HG03135 (cell line): ENCODE measurements at regions not wholly inside any gene's neighbourhood (a gene's known extent, or its start where the extent isn't known, plus 50 kb on each side); places are given as distances from the start of the nearest gene placed in this dataset.
"Not testable (repeated sequence)": the region's sequence is repeated elsewhere in the genome, so short reads cannot be mapped to it uniquely, and the experiment has no call there.

Experiments
- ATAC-seq: cut with Tn5 transposase; IDR thresholded peaks from one replicate; pipeline ENCODE4 v1.9.1; 2021; ENCODE audit warnings: mild to moderate bottlenecking, moderate library complexity; ENCODE audit not compliant: unreplicated experiment

DNA sequence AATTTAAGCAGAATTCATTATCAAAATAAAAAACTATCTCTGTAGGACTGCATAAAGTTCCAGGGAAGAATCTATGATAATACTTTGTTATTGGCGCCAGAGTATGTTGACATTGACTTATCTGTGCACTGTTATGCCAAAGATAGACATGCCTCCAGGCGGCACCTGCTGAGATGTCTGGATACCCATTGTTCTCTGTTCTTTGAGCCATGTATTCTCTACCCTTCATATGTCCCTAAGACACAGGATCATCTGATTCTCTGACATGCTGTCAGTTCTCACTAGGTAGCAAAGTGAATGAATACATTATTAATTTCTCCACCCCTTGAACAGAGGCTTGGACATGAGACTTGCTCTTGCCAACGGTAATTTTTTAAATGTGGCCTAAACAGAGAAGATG lies 517.8 kb upstream of the SLITRK5 start:
- ATAC-seq = no peak

DNA sequence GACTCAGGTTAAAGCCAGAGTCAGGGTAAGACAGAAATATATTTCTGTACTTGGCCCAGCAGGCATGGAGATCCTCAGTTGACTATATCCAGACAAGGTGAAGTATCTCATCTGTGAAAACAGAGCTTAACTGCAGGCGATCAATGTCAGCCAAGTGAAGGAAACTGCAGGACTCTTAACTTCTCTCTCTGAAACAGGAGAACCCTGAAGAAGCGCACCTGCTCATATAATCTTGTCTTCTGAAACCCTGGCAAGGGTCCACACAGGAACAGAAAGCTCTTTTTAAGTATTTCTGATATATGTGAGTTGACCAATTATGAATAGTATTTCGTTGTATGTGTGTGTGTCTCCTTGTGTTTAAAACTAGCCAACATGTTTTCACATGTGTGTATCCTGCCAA lies 504.8 kb upstream of the SLITRK5 start:
- no peak for ATAC-seq

DNA sequence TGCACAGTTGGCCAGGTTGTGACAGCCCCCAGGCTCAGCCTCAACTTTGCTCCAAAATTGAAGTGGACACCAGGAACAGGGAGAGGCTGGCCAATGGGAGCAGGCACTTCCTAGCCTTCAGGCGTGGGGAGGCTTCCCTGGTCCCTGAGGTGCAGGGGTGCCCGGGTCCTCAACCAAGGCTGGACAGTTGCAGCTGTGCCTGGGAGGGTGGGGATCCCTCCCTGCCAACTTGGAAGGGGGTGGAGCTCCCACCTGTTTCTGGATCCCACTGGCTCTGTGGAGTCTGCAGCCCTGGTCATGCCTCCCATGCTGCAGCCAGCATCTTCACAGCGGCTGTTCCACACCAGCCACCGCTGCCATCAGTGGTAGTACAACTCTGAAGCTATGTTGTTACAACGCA lies 502.8 kb upstream of the SLITRK5 start:
- no peak for ATAC-seq

DNA sequence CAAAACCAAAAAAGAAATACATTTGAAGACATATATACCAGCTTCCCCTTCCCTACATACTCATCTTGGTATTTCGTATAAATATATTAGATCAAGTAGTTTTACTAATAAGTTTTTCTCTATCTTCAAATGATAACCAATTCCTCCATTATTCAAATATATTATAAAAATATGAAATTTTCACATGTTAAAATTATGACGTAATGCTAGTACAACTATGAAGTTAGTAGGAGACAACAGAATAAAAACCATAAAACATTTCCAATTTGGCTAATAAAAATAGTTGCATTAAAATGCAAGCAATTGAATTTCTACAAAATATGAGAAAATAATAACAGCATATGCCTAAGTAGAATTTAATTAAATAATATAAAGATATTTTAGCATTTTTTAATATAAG lies 501.8 kb upstream of the SLITRK5 start:
- ATAC-seq = no peak

DNA sequence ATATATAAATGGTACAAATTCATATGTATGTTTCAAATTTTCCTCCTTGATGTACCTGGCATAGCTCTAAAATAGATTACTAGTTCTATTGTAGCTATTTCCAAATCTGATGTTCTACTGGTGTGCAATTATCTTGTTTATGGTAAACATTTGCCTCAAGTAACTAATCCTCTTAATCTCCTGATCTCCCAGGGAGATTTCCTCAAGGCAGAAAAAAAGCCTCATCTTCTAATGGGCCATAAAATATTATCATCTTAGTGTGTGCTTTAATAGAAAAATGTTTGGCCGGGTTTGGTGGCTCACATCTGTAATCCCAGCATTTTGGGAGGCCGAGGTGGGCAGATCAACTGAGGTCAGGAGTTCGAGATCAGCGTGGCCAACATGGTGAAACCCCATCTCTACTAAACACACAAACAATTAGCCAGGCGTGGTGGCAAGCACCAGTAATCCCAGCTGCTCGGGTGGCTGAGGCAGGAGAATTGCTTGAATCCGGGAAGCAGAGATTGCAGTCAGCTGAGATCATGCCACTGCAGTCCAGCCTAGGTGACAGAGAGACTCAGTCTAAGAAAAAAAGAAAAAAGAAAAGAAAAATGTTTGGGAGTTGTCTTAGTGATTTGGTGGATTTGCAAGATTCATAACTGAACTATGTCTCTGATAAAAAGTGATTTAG lies 498.9 kb upstream of the SLITRK5 start:
- ATAC-seq = no peak

DNA sequence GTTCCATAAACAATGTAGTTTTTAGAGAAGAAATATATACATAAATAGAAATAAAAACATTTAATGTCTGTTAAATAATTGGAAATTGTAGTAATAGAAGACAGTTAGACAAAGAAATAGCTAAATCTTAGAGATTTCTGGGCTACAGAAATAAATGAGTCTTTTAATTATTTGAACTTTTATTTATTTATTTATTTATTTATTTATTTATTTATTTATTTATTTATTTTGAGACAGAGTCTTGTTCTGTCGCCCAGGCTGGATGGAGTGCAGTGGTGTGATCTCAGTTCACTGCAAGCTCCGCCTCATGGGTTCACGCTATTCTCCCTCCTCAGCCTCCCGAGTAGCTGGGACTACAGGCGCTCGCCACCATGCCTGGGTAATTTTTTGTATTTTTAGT lies 486.0 kb upstream of the SLITRK5 start:
- not testable (repeated sequence) for ATAC-seq

DNA sequence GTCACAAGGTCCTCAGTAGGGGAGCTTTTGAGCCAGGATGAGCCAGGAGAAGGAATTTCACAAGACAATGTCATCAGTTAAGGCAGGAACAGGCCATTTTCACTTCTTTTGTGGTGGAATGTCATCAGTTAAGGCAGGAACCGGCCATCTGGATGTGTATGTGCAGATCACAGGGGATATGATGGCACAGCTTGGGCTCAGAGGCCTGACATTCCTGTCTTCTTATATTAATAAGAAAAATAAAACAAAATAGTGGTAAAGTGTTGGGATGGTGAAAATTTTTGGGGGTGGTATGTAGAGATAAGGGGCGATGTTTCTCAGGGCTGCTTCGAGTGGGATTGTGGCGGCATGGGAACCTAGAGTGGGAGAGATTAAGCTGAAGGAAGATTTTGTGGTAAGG lies 484.5 kb upstream of the SLITRK5 start:
- not testable (repeated sequence) for ATAC-seq

DNA sequence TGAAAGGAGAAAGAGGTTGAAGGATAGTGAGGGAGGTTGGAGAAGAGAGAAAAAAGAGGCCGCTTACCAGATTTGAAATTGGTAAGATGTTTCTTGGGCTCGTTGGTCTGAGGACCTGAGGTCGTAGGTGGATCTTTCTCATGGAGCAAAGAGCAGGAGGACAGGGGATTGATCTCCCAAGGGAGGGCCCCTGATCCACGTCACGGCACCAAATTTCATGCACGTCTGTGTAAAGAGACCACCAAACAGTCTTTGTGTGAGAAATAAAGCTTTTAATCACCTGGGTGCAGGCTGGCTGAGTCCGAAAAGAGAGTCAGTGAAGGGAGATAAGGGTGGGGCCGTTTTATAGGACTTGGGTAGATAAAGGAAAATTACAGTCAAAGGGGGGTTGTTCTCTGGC lies 479.7 kb upstream of the SLITRK5 start:
- ATAC-seq = not testable (repeated sequence)

DNA sequence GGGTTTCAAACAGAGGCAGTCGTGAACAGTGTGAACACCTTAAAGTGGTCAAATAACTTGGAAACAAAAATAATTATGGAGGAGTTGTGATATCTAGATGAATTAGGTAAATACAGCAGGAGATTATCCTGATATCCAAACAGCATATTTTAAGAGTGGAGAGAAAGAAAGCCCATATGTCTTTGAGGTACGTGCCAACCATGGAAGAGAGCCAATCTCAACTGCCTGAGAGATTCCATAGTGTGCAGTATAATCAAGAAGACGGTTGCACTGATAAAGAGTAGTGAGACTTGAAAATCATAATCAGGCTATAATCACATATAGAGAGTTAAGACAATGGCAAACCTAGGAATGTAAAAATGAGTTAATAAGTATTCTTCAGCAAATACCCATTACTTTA lies 472.8 kb upstream of the SLITRK5 start:
- ATAC-seq = no peak

DNA sequence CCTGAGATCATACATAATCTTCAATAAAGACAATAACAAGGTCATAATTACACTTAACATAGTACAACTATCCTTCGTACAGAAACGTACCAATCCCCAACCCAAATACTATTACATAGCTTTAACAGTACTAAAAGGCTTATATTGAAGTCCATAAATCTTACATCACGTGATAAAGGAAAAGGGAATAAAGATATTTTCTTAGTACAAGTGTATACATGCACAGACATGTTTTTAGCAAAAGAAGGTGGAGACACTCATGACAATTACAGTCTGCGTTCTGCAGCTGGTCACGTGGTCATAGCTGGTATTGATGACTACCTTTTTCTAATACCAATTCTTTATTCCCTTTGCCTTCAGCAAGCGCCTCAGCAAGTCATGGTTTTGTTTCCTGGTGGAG lies 464.5 kb upstream of the SLITRK5 start:
- ATAC-seq = no peak

DNA sequence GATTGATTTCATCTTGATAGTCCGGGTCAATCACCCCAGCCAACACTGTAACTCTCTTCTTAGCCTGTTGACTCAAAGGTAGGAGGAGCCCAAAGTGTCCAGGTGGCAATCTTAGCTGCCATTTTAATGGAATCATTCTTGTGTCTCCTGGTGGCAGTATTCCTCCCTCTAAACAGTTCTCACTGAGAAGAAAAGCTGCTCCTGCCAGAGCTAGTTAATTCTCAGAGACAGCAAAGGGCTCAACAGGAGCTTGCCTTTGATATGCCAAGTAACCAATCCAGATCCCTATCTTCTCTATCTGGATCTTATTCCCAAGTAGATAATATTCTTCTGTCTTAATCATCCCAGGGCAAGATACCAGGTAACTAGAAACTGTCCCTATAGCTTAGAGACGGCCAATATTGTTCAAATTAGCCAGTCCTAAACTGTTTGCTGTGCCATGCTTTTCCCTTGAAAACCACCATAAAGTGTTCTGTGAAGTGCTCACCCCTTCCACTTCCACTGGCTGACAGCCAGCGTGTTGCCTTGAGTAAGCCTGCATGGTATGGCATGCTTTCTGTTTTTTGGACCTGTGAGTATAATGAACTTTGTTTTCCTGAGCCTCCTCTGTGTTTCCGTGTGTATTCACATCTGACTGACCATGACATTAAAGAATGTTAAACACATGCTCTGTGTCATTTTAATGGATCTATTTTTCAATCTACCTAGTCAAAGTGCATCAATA lies 463.7 kb upstream of the SLITRK5 start:
- no peak for ATAC-seq

DNA sequence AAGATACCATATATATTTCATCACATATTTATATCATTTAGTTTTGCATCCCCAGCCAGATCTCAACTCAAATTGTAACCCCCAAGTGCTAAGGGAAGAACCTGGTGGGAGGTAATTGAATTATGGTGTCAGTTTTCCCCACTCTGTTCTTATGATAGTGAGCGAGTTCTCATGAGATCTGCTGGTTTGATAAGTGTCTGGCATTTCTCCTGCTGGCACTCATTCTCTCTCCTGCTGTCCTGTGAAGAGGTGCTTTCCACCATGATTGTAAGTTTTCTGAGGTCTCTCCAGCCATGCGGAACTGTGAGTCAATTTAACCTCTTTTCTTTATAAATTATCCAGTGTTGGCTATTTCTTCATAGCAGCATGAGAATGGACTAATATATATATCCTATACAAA lies 462.5 kb upstream of the SLITRK5 start:
- ATAC-seq = no peak

DNA sequence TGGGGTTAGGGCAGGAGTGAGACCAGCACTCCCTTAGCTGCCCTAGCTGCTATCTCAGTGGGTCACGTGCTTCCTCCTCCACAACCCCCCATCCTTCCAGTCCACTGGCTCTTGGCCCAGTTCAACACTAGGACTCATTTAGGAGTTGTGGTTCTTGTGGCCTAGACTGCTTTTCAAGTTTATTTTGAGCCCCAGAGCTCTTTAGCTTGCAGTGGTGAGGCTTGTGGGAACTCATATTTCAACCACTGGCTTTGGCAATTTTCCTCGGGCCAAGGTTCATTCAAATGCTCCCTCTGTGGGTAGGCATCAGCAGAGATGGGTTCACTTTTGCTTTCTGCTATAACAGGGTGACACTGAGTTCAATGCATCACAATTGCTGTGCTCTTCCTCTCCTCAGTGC lies 436.2 kb upstream of the SLITRK5 start:
- ATAC-seq = no peak

DNA sequence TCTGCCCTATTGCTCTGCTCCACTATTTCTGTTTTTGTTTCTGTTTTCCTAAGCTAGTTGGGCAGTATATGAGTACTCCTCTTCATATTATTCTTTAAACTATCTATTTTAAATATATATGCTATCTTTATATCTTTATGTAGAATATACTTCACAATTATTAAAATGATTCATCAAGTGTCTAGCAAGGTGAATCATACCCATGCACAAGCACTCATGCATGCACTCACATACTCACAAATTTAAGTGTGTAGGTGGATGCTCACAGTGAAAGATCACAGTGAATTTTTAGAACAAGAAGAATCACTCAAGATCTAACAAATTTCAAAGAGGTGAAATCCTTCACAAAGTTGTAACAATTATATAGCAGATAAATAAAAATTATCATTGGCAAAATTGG lies 435.6 kb upstream of the SLITRK5 start:
- ATAC-seq = no peak

DNA sequence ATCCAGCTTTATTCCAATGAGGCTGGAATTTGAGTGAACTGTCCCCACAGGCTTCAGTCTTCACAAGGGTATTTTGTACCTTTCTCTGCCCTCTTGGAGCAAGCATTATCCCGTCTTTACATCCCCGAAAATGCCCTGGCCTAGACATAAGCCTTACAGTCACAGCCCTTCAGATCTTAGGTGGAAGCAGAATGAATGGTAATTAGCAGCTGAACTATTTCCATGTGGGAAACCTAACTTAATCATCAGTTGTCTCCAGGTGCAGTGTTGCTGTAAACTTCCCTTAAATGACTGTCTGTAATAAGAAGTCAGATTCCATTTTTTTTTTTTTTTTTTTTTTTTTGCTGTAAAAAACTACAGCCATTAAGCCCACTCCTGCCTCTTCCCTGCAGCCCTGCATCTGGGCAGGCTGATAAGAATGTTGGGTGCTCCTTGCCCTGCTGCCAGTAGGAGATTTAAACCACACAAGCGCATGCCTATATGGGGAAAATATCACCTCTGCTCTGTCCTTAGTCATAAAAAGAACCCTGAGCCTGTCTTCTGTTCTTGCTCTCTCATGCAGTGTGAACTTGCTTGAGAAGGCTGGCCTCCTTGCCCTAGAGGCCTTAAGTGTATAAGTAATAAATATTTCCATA lies 426.8 kb upstream of the SLITRK5 start:
- no peak for ATAC-seq

DNA sequence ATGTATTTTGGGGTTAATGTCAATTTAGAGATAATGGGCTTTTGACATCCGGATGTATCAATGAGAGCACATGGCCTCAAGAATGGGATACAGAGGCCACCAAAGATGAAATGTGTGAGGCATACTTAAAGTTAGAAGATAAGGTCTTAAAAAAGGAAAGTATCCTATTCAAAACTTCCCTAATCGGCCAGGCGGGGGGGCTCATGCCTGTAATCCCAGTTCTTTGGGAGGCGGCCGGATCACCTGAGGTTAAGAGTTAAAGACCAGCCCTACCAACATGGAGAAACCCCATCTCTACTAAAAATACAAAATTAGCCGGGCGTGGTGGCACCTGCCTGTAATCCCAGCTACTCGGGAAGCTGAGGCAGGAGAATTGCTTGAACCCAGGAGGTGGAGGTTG lies 421.3 kb upstream of the SLITRK5 start:
- ATAC-seq = not testable (repeated sequence)

DNA sequence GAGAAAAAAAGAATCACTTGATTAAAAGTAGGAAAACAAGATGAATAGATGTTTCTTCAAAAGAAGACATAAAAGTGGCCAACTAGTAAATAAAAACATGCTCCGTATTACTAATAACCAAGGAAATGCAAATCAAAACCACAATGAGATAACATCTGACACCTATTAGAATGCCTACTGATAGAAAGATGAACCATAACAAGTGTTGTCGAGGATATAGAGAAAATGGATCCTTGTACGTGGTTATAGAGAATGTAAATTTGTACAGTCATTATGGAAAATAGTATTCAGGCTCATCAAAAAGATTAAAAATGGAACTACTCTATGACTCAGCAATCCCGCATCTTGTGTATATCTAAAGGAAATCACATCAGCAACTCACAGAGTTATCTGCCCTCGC lies 415.8 kb upstream of the SLITRK5 start:
- ATAC-seq = no peak

DNA sequence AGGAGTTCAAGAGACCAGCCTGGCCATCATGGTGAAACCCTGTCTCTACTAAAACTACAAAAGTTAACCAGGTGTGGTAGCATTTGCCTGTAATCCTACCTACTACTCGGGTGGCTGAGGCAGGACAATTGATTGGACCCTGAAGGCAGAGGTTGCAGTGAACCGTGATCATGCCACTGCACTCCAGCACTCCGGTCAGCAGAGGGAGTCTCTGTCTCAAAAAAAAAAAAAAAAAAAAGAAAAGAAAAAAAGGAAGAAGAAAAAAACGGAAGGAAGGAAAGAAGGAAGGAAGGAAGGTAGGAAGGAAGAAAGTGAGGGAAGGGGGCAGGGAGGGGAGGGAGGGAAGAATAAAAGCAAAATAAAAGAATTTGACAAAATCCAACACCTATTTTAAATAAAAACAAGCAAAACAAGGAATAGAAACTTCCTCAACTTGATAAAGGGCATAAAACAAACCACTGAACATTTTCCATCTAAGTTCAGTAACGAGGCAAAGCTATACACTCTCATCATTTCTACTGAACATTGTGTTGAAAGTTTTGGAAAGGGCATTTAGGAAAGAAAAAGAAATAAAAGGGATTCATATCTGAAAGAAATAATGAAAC lies 411.6 kb upstream of the SLITRK5 start:
- no peak for ATAC-seq

DNA sequence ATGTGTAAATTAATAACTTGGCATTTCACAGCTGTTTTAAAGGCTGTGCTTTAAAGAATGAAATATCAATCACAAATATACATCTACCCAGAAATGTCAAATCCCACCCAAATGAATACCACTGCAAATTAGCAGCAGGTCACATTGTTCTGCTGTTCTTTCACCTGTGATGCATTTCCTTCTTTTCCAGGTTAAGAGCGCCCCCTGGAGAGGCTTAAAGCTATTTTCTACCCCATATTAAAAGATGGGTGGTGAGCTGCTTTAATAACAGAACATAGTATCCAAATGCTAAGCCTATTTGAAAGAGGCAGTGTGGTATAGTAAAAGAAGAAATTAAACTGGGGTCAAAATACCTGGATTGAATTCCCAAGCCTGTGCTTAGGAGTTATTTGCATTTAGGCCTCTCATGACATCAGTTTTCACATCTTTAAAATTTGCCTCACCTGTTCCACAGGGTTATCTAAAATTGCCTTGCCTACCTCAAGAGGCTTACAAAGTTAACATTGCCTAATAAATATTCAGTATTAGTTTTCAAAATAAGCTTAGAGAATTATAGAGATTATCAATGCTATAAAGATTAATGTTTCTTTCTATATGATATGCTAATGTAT lies 396.9 kb upstream of the SLITRK5 start:
- no peak for ATAC-seq

DNA sequence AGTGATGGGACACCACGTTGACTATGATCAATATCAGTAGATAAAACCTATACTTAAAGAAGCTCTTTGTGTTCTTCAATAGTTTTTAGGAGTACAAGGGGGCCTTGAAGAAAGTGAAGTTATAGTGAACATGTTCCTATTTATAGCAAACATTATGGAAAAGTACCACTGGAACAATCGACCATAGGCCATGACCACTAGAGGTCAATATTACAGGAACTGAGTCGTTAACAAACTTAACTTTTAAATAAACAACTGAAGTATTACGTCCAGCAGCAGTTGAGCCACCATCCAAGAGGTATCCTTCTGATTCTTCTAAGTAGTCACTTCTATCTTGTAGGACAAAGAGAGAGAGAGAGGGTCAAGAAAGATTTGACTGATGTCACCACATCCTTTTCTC lies 391.0 kb upstream of the SLITRK5 start:
- no peak for ATAC-seq

DNA sequence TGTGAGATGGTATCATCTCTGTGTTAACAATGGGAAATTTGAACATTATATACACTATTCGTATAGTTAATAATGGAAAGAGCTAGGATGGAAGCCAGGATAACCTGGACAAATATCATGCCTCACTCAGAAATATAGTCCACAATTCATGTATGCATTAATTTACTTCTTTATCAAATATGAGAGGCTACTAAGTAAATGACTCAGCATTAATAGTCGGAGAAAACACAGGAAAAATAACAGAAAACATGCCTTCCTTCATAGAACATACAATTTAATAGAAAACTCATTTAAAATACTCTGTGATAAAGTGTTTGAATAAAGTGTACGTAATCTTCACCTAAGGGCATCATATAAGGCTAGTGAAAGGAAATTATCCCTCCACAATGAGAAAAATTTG lies 383.4 kb upstream of the SLITRK5 start:
- ATAC-seq = no peak

DNA sequence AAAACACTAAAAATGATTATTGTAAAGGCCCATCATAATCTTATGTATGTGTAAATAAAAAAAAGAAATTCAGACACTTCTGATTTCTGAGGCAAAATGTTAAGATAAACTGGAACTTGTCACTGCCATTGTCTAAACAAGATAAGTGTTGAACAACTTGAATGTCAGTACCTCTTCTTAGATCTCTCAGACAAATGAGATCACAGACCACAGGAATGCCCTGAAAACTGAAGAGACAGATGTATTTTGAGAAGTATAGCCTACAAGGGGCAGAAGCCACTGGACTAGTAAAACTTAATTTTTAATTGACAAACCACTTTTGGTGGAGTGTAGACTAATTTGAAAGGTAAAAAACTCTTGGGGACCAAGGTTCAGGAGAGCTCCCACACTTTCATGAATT lies 375.5 kb upstream of the SLITRK5 start:
- ATAC-seq = no peak
